SK-N-SH (cell line): ENCODE measurements at regions not wholly inside any gene's neighbourhood (a gene's known extent, or its start where the extent isn't known, plus 50 kb on each side); places are given as distances from the start of the nearest gene placed in this dataset.
"Not testable (repeated sequence)": the region's sequence is repeated elsewhere in the genome, so short reads cannot be mapped to it uniquely, and the experiment has no call there.

ENCODE experiments used
- CTCF ChIA-PET: fragments of 300-600, 350-600 bp; formaldehyde crosslinking; extraction: SDS; loops from one replicate; lab custom pipeline; 2021; lab: Yijun Ruan, JAX
- POLR2A ChIA-PET: fragments of 350-600 bp; sonication (Branson Sonifier 250); formaldehyde crosslinking; extraction: SDS; loops from one replicate; lab custom pipeline; 2020; ENCODE audit warnings: antibody characterized with exemption, inconsistent platforms; lab: Yijun Ruan, JAX
- DNase-seq: peaks from one replicate; pipeline ENCODE4 v3.0.0; 2012
- H2AFZ ChIP-seq: fragments of 200-600 bp; sonication (generic); 2 replicates; pipeline ENCODE4 v1.8.1; 2016; ENCODE audit warnings: antibody characterized with exemption, mild to moderate bottlenecking, low read depth
- H3F3A ChIP-seq: fragments of 200-600 bp; sonication (generic); replicated peaks from 2 replicates; pipeline ENCODE3; 2016; ENCODE audit warnings: antibody characterized with exemption, mild to moderate bottlenecking; ENCODE audit not compliant: insufficient read depth
- H3K27ac ChIP-seq, 2 experiments: fragments of 200-500 bp in 1 of 2; fragments of 200-600 bp in 1 of 2; sonication (Bioruptor generic) in 1 of 2; sonication (generic), shearing (Covaris generic) in 1 of 2; 2 replicates each; pipeline versions ENCODE4 v1.5.1 to v1.6.1; 2014 to 2016; ENCODE audit warnings: low read depth in 2 of 2, inconsistent platforms in 1 of 2, low read length in 1 of 2, mild to moderate bottlenecking in 1 of 2, mixed read lengths in 1 of 2
- H3K27me3 ChIP-seq: fragments of 200-600 bp; sonication (generic), shearing (Covaris generic); 2 replicates; pipeline ENCODE4 v1.6.1; 2016; ENCODE audit warnings: mixed run types; ENCODE audit not compliant: insufficient read depth
- H3K36me3 ChIP-seq, 2 experiments: fragments of 200-500 bp in 1 of 2; fragments of 200-600 bp in 1 of 2; sonication (Bioruptor generic) in 1 of 2; sonication (generic) in 1 of 2; replicated peaks in 1 of 2; 2 replicates each; pipeline versions ENCODE3 to v1.5.1; 2014 to 2016; ENCODE audit warnings: low read length in 1 of 2, mild to moderate bottlenecking in 1 of 2; ENCODE audit not compliant: insufficient read depth in 2 of 2, control insufficient read depth in 1 of 2
- H3K4me1 ChIP-seq, 2 experiments: fragments of 200-500 bp in 1 of 2; fragments of 200-600 bp in 1 of 2; sonication (Bioruptor generic) in 1 of 2; sonication (generic), shearing (Covaris generic) in 1 of 2; 2 replicates each; pipeline versions ENCODE4 v1.5.1 to v1.6.1; 2014 to 2016; ENCODE audit warnings: low read depth in 1 of 2, low read length in 1 of 2, mixed run types in 1 of 2; ENCODE audit not compliant: insufficient read depth in 2 of 2, control insufficient read depth in 1 of 2
- H3K4me2 ChIP-seq: fragments of 200-600 bp; sonication (generic), shearing (Covaris generic); 2 replicates; pipeline ENCODE4 v1.6.1; 2017; ENCODE audit warnings: mixed run types
- H3K4me3 ChIP-seq, 2 experiments: fragments of 200-500 bp in 1 of 2; fragments of 200-600 bp in 1 of 2; sonication (Bioruptor generic) in 1 of 2; sonication (generic), shearing (Covaris generic) in 1 of 2; 2 replicates each; pipeline versions ENCODE4 v1.5.1 to v1.8.1; 2014 to 2016; ENCODE audit warnings: low read depth in 2 of 2, inconsistent platforms in 1 of 2, low read length in 1 of 2, mild to moderate bottlenecking in 1 of 2, mixed read lengths in 1 of 2, moderate library complexity in 1 of 2
- H3K79me2 ChIP-seq: fragments of 200-600 bp; sonication (generic); 2 replicates; pipeline ENCODE4 v1.8.1; 2017; ENCODE audit warnings: mild to moderate bottlenecking; ENCODE audit not compliant: insufficient read depth
- H3K9ac ChIP-seq: fragments of 200-600 bp; sonication (generic); 2 replicates; pipeline ENCODE4 v1.6.1; 2017; ENCODE audit warnings: mixed run types
- H3K9me2 ChIP-seq: fragments of 200-600 bp; sonication (generic); 2 replicates; pipeline ENCODE4 v1.6.1; 2017; ENCODE audit warnings: mixed run types
- H3K9me3 ChIP-seq: fragments of 200-600 bp; sonication (generic); 2 replicates; pipeline ENCODE4 v1.6.1; 2017; ENCODE audit warnings: mixed run types, mild to moderate bottlenecking, moderate library complexity
- H4K20me1 ChIP-seq: fragments of 200-600 bp; sonication (generic); 2 replicates; pipeline ENCODE4 v1.6.1; 2017; ENCODE audit warnings: mild to moderate bottlenecking, mixed run types; ENCODE audit not compliant: insufficient read depth
- CHD2 ChIP-seq: fragments of 150-350 bp; IDR thresholded peaks from 2 replicates; pipeline ENCODE4 v1.6.1; 2018; ENCODE audit warnings: low read length; ENCODE audit not compliant: partially characterized antibody
- FOSL2 ChIP-seq: IDR thresholded peaks from 2 replicates; pipeline ENCODE4 v1.4.0; 2012; ENCODE audit warnings: low read depth, mild to moderate bottlenecking, moderate library complexity, borderline replicate concordance
- FOXJ3 ChIP-seq: sonication (generic); formaldehyde crosslinking; IDR thresholded peaks from 2 replicates; pipeline ENCODE4 v1.5.1; 2020; ENCODE audit warnings: mild to moderate bottlenecking, missing genetic modification reagents
- GATA2 ChIP-seq: sonication (generic); formaldehyde crosslinking; IDR thresholded peaks from 2 replicates; pipeline ENCODE4 v1.5.0; 2020; ENCODE audit warnings: mild to moderate bottlenecking, missing genetic modification reagents
- MEF2A ChIP-seq: IDR thresholded peaks from 2 replicates; pipeline ENCODE4 v1.4.0; 2012; ENCODE audit warnings: low read depth, borderline replicate concordance
- MXI1 ChIP-seq: IDR thresholded peaks from 2 replicates; pipeline ENCODE4 v1.6.1; 2012; ENCODE audit warnings: mild to moderate bottlenecking, low read depth, low read length, improper control_type of control experiment
- NRF1 ChIP-seq: IDR thresholded peaks from 2 replicates; pipeline ENCODE4 v1.6.1; 2012; ENCODE audit warnings: low read depth, mild to moderate bottlenecking, low read length
- RAD21 ChIP-seq: IDR thresholded peaks from 2 replicates; pipeline ENCODE4 v1.6.1; 2012; ENCODE audit warnings: mild to moderate bottlenecking, low read length
- RCOR1 ChIP-seq: fragments of 150-350 bp; IDR thresholded peaks from 2 replicates; pipeline ENCODE4 v1.6.1; 2017; ENCODE audit warnings: antibody characterized with exemption, low read length
- RFX5 ChIP-seq: IDR thresholded peaks from 2 replicates; pipeline ENCODE4 v1.6.1; 2012; ENCODE audit warnings: mild to moderate bottlenecking, improper control_type of control experiment, low read length
- RXRA ChIP-seq: IDR thresholded peaks from 2 replicates; pipeline ENCODE4 v1.4.0; 2012; ENCODE audit warnings: low read depth, mild to moderate bottlenecking, borderline replicate concordance
- SIN3A ChIP-seq: IDR thresholded peaks from 2 replicates; pipeline ENCODE4 v1.6.1; 2012; ENCODE audit warnings: low read depth, mild to moderate bottlenecking, low read length, moderate library complexity, borderline replicate concordance
- USF1 ChIP-seq: IDR thresholded peaks from 2 replicates; pipeline ENCODE4 v1.4.0; 2012; ENCODE audit warnings: low read depth, borderline replicate concordance
- WGBS: methylation state at CpG from one replicate; pipeline ENCODE4 v1.1.6; 2017; ENCODE audit warnings: low lambda C conversion rate; 5-methylcytosine and 5-hydroxymethylcytosine counted together

GRCh38 chr7:109641445-109641844 is 1071.8 kb downstream of the DNAJB9 start:
- no peak overlapping the region for H3K4me3 ChIP-seq
- POLR2A ChIA-PET = no interaction called here
- no peaks in the 10 kb centered on the region for H3K4me1 ChIP-seq
- no peaks in the 10 kb centered on the region for H3F3A ChIP-seq
- no peak for DNase-seq
- WGBS = 40% methylated on average over 7 of the region's 7 CpGs
- H3K9me2 ChIP-seq = no peaks in the 10 kb centered on the region
- no peak overlapping the region for H3K27ac ChIP-seq
- CTCF ChIA-PET = no interaction called here
- no peak overlapping the region for H3K9ac ChIP-seq
- no peak overlapping the region for H3K4me2 ChIP-seq
- TF ChIP-seq GATA2 (CRISPR knock-in tag) (no peak), NRF1 (no peak), RCOR1 (no peak), CHD2 (no peak), RXRA (no peak), USF1 (no peak), MEF2A (no peak), MXI1 (no peak), SIN3A (no peak), RAD21 (no peak), RFX5 (no peak), FOXJ3 (CRISPR knock-in tag) (no peak)
- no peak overlapping the region for H2AFZ ChIP-seq
- H3K27me3 ChIP-seq = no peaks in the 10 kb centered on the region
- no peaks in the 10 kb centered on the region for H3K79me2 ChIP-seq
- H4K20me1 ChIP-seq = no peaks in the 10 kb centered on the region
- H3K36me3 ChIP-seq = no peaks in the 10 kb centered on the region
- no peaks in the 10 kb centered on the region for H3K9me3 ChIP-seq

- Histone ChIP-seq H3K4me3 (no peak overlapping the region), H3K4me2 (no peak overlapping the region), H3K79me2 (no peaks in the 10 kb centered on the region), H3K9ac (no peak overlapping the region), H3K27ac (no peak overlapping the region), H4K20me1 (no peaks in the 10 kb centered on the region), H3K4me1 (no peaks in the 10 kb centered on the region), H3K36me3 (no peaks in the 10 kb centered on the region), H3K9me2 (no peaks in the 10 kb centered on the region), H3K27me3 (no peaks in the 10 kb centered on the region), H2AFZ (no peak overlapping the region)
- ChIA-PET POLR2A (no interaction called here), CTCF (no interaction called here)
- 35% methylated on average over 7 of the region's 7 CpGs for WGBS
- no peak for TF ChIP-seq GATA2 (CRISPR knock-in tag)
- TF ChIP-seq FOSL2 = no peak
- TF ChIP-seq, all 33 proteins: peak for 0
- Histone ChIP-seq H3K9me3 (no peaks in the 10 kb centered on the region), H3F3A (no peaks in the 10 kb centered on the region)
- no peak for DNase-seq
Observed at GRCh38 chr7:109646124-109646523, 1076.5 kb downstream of the DNAJB9 start.

- H3K4me1 ChIP-seq, H4K20me1 ChIP-seq, H3K4me2 ChIP-seq, H3K9me2 ChIP-seq, H2AFZ ChIP-seq, POLR2A ChIA-PET, CTCF ChIA-PET, H3K9me3 ChIP-seq, H3K27ac ChIP-seq, DNase-seq, H3K79me2 ChIP-seq, H3K36me3 ChIP-seq, H3K4me3 ChIP-seq, H3F3A ChIP-seq, H3K27me3 ChIP-seq, H3K9ac ChIP-seq: not testable (repeated sequence)
- 61% methylated on average over 5 of the region's 5 CpGs for WGBS
Observed at GRCh38 chr7:109646594-109646993, 1076.9 kb downstream of the DNAJB9 start.

- H3K4me3 ChIP-seq, H3K9me2 ChIP-seq, DNase-seq, H3K27me3 ChIP-seq, H3K36me3 ChIP-seq, H3K4me2 ChIP-seq, CTCF ChIA-PET, POLR2A ChIA-PET, H3K9ac ChIP-seq, H3K4me1 ChIP-seq, H3K79me2 ChIP-seq, H4K20me1 ChIP-seq, H2AFZ ChIP-seq, H3K27ac ChIP-seq, H3F3A ChIP-seq, H3K9me3 ChIP-seq: not testable (repeated sequence)
- 30% methylated on average over 3 of the region's 3 CpGs for WGBS
Observed at GRCh38 chr7:109647263-109647662, 1077.6 kb downstream of the DNAJB9 start.
